ENCODE measurements at regions not wholly inside any gene's neighbourhood (a gene's known extent, or its start where the extent isn't known, plus 50 kb on each side); places are given as distances from the start of the nearest gene placed in this dataset.

GRCh38 chr2:104240984-104241383, 612.9 kb upstream of the POU3F3 start:
- Histone ChIP-seq H3K4me3 (no peak overlapping the region), H3K27me3 (no peaks in the 10 kb centered on the region), H3K9me3 (no peaks in the 10 kb centered on the region), H3K4me1 (no peaks in the 10 kb centered on the region), H3K36me3 (peaks cover 0 to 5% of the 10 kb centered on the region in 2 donors), H3K27ac (no peak overlapping the region)
- intact Hi-C loops (cut with DNase I; ENCODE audit: low total_unique reads), result no loop called here
- no peak for TF ChIP-seq CTCF (IDR thresholded peaks at IDR 0.05)
- no peak for TF ChIP-seq POLR2A (IDR thresholded peaks at IDR 0.05)
- DNase-seq, result no peak

DNA sequence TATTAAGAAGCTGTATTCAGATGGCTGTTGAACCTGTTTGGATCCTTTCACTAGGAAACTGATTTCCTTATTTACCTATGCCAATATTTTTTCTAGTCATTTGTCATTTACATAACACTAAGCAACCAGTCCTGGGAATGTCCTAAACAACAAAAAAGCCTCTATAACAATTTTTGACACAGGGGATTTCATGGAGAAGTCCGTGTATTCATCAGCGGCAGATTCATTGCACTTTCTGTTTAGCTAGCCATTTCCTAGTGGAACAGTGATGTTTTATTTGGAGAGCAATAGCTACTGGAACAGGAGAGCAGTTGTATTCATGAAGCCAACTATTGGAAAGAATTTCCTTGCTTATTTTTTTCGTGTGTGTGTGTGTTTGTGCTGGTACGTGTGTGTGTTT, 604.3 kb upstream of the POU3F3 start:
- H3K4me1 ChIP-seq, result no peaks in the 10 kb centered on the region
- H3K9me3 ChIP-seq, result no peaks in the 10 kb centered on the region
- DNase-seq, result no peak
- no peak overlapping the region for H3K4me3 ChIP-seq
- H3K27ac ChIP-seq, result no peak overlapping the region
- TF ChIP-seq POLR2A (IDR thresholded peaks at IDR 0.05) (no peak), CTCF (IDR thresholded peaks at IDR 0.05) (no peak)
- H3K36me3 ChIP-seq, result no peaks in the 10 kb centered on the region
- intact Hi-C loops (cut with DNase I; ENCODE audit: low total_unique reads), result no loop called here
- H3K27me3 ChIP-seq, result no peaks in the 10 kb centered on the region

DNA sequence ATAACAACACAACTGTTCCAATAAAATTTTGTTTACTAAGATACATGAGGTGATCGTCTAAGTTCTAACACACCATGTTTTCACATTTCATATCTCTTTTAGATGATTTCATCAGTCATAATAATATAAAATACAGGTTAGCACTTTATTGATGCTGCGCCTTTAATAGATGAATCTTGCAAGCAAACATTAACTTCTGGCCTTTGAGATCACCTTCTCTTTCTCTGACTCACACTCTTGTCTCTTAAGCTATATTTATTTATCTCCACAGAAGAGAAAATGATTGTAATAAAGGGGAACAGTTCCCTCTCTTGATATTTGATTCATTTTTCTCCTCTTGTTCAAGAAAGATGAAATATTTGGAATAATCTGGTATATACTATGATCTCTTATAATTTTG, 603.3 kb upstream of the POU3F3 start:
- Histone ChIP-seq H3K27me3 (no peaks in the 10 kb centered on the region), H3K36me3 (no peaks in the 10 kb centered on the region), H3K9me3 (no peaks in the 10 kb centered on the region), H3K4me3 (no peak overlapping the region), H3K27ac (no peak overlapping the region), H3K4me1 (no peaks in the 10 kb centered on the region)
- TF ChIP-seq CTCF (IDR thresholded peaks at IDR 0.05) (no peak), POLR2A (IDR thresholded peaks at IDR 0.05) (no peak)
- intact Hi-C loops (cut with DNase I; ENCODE audit: low total_unique reads), result no loop called here
- DNase-seq, result no peak

DNA sequence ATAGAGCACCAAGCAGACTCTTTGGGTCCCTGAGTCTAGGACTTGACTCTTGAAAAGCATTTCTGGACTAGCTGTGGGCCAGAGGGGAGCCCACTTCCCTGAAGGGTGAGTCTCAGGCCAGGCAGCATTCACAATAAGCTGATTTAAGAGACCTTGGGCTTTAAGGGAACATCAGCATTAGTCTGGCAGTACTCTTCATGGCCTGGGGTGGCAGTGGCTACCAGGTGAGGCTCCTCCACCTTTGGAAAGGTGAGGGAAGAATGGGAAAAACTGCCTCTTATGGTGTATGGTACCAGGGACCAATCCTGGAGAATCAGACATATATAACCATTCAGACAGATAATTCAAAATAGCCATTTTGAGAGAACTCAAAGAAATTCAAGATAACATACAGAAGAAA, 599.9 kb upstream of the POU3F3 start:
- no peak overlapping the region for H3K27ac ChIP-seq
- H3K27me3 ChIP-seq, result no peaks in the 10 kb centered on the region
- no peak for TF ChIP-seq POLR2A (IDR thresholded peaks at IDR 0.05)
- no peak for TF ChIP-seq CTCF (IDR thresholded peaks at IDR 0.05)
- no peaks in the 10 kb centered on the region for H3K4me1 ChIP-seq
- no peak for DNase-seq
- no peak overlapping the region for H3K4me3 ChIP-seq
- no peaks in the 10 kb centered on the region for H3K9me3 ChIP-seq
- intact Hi-C loops (cut with DNase I; ENCODE audit: low total_unique reads), result no loop called here
- H3K36me3 ChIP-seq, result no peaks in the 10 kb centered on the region

DNA sequence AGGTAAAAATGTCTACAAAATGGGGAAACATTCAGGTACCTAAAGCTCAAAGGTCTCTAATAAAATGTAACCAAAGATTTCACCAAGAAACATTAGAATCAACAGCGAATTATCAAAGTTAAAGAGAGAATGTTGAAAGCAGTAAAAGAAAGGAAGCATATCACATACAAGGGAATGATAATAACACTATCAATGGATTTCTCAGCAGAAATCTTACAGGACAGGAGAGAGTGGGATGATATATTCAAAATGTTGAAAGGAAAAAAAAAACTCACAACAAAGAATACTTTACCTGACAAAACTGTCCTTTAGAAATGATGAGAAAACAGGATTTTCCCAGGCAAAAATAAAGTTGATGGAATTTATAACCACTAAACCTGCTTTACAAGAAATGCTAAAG, 591.2 kb upstream of the POU3F3 start:
- Histone ChIP-seq H3K9me3 (no peaks in the 10 kb centered on the region), H3K4me1 (no peaks in the 10 kb centered on the region), H3K36me3 (no peaks in the 10 kb centered on the region), H3K27me3 (no peaks in the 10 kb centered on the region), H3K27ac (no peak overlapping the region), H3K4me3 (no peak overlapping the region)
- no peak for DNase-seq
- intact Hi-C loops (cut with DNase I; ENCODE audit: low total_unique reads), result no loop called here
- no peak for TF ChIP-seq POLR2A (IDR thresholded peaks at IDR 0.05)
- TF ChIP-seq CTCF (IDR thresholded peaks at IDR 0.05), result no peak

All from uterus (tissue), 3 donors.